ENCODE measurements at regions not wholly inside any gene's neighbourhood (a gene's known extent, or its start where the extent isn't known, plus 50 kb on each side); places are given as distances from the start of the nearest gene placed in this dataset.

DNA sequence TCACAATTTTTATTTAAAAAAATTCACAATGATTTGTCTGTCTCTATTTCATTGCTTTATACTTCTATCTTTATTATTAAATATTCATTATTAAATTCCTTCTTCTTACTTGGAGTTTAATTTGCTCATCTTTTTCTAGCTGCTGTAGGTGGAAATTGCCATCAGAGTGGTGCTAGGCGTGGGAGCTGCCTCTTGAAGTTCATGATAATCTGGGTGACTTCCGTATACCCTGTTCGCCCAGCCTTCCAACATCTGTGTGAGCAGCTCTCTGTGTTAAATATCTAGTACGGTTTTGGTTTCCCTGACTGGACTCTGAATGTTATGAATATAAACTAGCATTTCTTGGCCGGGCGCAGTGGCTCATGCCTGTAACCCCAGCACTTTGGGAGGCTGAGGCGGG lies 84.0 kb upstream of the RPH3AL start:
- ChIA-PET POLR2A (ENCODE audit: partially characterized antibody) (interaction anchor here (0.7 kb wide), 1 partner anchor 60 kb away, joined by 3 read pairs; no protein-coding TSS in a partner anchor), CTCF (ENCODE audit: partially characterized antibody) (no interaction called here)
- FAIRE-seq = no peak
- no peak overlapping the region for H3K18ac ChIP-seq (ENCODE audit: extremely low read depth, low read length)
- H4K20me1 ChIP-seq (replicated peaks in 1 of 2; ENCODE audit: control insufficient read depth in 1 of 2, insufficient read depth in 2 of 2, low read length in 2 of 2) = peaks cover 0 to 2% of the 10 kb centered on the region in 2 experiments
- H2AK5ac ChIP-seq (ENCODE audit: low read depth, low read length) = no peak overlapping the region
- H2BK20ac ChIP-seq (ENCODE audit: low read length) = no peak overlapping the region
- no peak overlapping the region for H2BK5ac ChIP-seq (ENCODE audit: low read depth, low read length)
- no peak overlapping the region for H3K14ac ChIP-seq (ENCODE audit: insufficient read length)
- no peak overlapping the region for H2AFZ ChIP-seq (ENCODE audit: low read length)
- no peaks in the 10 kb centered on the region for H3K23me2 ChIP-seq (ENCODE audit: low read depth, low read length)
- H2BK15ac ChIP-seq (ENCODE audit: low read length) = no peak overlapping the region
- H3K79me2 ChIP-seq (ENCODE audit: control insufficient read depth in 1 of 2, insufficient read depth in 2 of 2, low read length in 2 of 2) = no peaks in the 10 kb centered on the region
- H3K4ac ChIP-seq (replicated peaks; ENCODE audit: insufficient read length, low read depth, low read length) = no peak overlapping the region
- H3K27me3 ChIP-seq (replicated peaks in 1 of 4; ENCODE audit: control insufficient read depth in 3 of 4, extremely low read depth in 1 of 4, insufficient read depth in 3 of 4, low read length in 3 of 4) = no peaks in the 10 kb centered on the region
- H3K4me1 ChIP-seq (replicated peaks in 1 of 4; ENCODE audit: control insufficient read depth in 3 of 4, insufficient read depth in 4 of 4, low read length in 3 of 4) = no peaks in the 10 kb centered on the region
- no peak overlapping the region for H3K4me3 ChIP-seq (ENCODE audit: extremely low read depth in 1 of 4, insufficient read depth in 2 of 4, low read depth in 3 of 4, low read length in 4 of 4)
- H3K9ac ChIP-seq (replicated peaks in 1 of 4; ENCODE audit: extremely low read depth in 1 of 4, low read depth in 3 of 4, low read length in 3 of 4) = no peak overlapping the region
- no peak for TF ChIP-seq SP2 (IDR thresholded peaks at IDR 0.05; ENCODE audit: low read length)
- no peak for TF ChIP-seq RBBP5 (IDR thresholded peaks at IDR 0.05; ENCODE audit: borderline replicate concordance, low read depth, low read length)
- TF ChIP-seq CBX8 (IDR thresholded peaks at IDR 0.05; ENCODE audit: borderline replicate concordance, low read depth, low read length) = no peak
- TF ChIP-seq SAP30 (IDR thresholded peaks at IDR 0.05; ENCODE audit: insufficient read depth, insufficient replicate concordance, low read length) = no peak
- TF ChIP-seq, protein P1, sequence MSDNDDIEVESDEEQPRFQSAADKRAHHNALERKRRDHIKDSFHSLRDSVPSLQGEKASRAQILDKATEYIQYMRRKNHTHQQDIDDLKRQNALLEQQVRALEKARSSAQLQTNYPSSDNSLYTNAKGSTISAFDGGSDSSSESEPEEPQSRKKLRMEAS (IDR thresholded peaks at IDR 0.05) = no peak
- TF ChIP-seq SUZ12 (IDR thresholded peaks at IDR 0.05; ENCODE audit: low read length) = no peak
- TF ChIP-seq GTF2F1 (IDR thresholded peaks at IDR 0.05; ENCODE audit: borderline replicate concordance, low read depth, low read length) = no peak
- TF ChIP-seq CREB1 (IDR thresholded peaks at IDR 0.05) = no peak
- TF ChIP-seq NANOG (IDR thresholded peaks at IDR 0.05; ENCODE audit: insufficient read depth, low read depth, low read length, poor library complexity, severe bottlenecking) = no peak
- TF ChIP-seq TAF7 (optimal IDR thresholded peaks at IDR 0.05; ENCODE audit: borderline replicate concordance, low read depth, low read length) = no peak
- no peak for TF ChIP-seq SP1 (IDR thresholded peaks at IDR 0.05; ENCODE audit: low read depth, low read length)
- TF ChIP-seq SIN3A (conservative IDR thresholded peaks at IDR 0.05 in 1 of 2, IDR thresholded peaks at IDR 0.05 in 1 of 2; ENCODE audit: low read depth in 1 of 2, low read length in 2 of 2) = no peak
- TF ChIP-seq JUND (IDR thresholded peaks at IDR 0.05; ENCODE audit: low read length) = no peak
- TF ChIP-seq HDAC6 (IDR thresholded peaks at IDR 0.05; ENCODE audit: low read depth, low read length) = no peak
- TF ChIP-seq CHD1 (IDR thresholded peaks at IDR 0.05; ENCODE audit: low read depth, low read length) = no peak
- no peak overlapping the region for H3K23ac ChIP-seq (ENCODE audit: insufficient read length)
- no peak overlapping the region for H2BK12ac ChIP-seq (ENCODE audit: low read depth, low read length)
- no peak overlapping the region for H2BK120ac ChIP-seq (replicated peaks; ENCODE audit: low read depth, low read length)
- no peaks in the 10 kb centered on the region for H3K36me3 ChIP-seq (ENCODE audit: control insufficient read depth in 2 of 4, insufficient read depth in 4 of 4, low read length in 3 of 4)
- H4K91ac ChIP-seq (replicated peaks; ENCODE audit: insufficient read length, low read length) = no peak overlapping the region
- no peak for DNase-seq (ENCODE audit: low read depth in 1 of 2, low spot score in 2 of 2)
- H4K8ac ChIP-seq (ENCODE audit: extremely low read depth, insufficient read depth, low read length) = no peak overlapping the region
- H3K56ac ChIP-seq (replicated peaks; ENCODE audit: insufficient read length, low read depth, low read length) = no peak overlapping the region
- H3K79me1 ChIP-seq (ENCODE audit: low read depth, low read length) = no peaks in the 10 kb centered on the region
- no peak overlapping the region for H4K5ac ChIP-seq (ENCODE audit: insufficient read length, low read depth, low read length)
- no peak overlapping the region for H3K27ac ChIP-seq (ENCODE audit: low read depth, low read length)
- no peak overlapping the region for H3K4me2 ChIP-seq (ENCODE audit: insufficient read depth in 1 of 2, low read depth in 2 of 2, low read length in 2 of 2)
- 87% methylated on average over 7 of the region's 7 CpGs; no CpG with 5 or more reads in 1 of the 2 experiments for WGBS, 2 experiments (ENCODE audit: extremely low coverage in 1 of 2, insufficient coverage in 1 of 2, insufficient read length in 1 of 2, insufficient replicate concordance in 2 of 2, low coverage in 1 of 2, low lambda C conversion rate in 2 of 2, missing lambda C conversion rate in 1 of 2)
- peaks cover 4 to 11% of the 10 kb centered on the region in 2 experiments; a peak in 3 of 4 replicates for H3K9me3 ChIP-seq (ENCODE audit: insufficient read depth in 2 of 2, low read depth in 1 of 2, low read length in 1 of 2)

Data from H1 (cell line).